ENCODE measurements at regions not wholly inside any gene's neighbourhood (a gene's known extent, or its start where the extent isn't known, plus 50 kb on each side); places are given as distances from the start of the nearest gene placed in this dataset.
"Not testable (repeated sequence)": the region's sequence is repeated elsewhere in the genome, so short reads cannot be mapped to it uniquely, and the experiment has no call there.

- Mint-ChIP-seq H3K27ac (no peak overlapping the region), H3K4me1 (no peaks in the 10 kb centered on the region), H3K36me3 (no peaks in the 10 kb centered on the region), H3K4me3 (no peak overlapping the region), H3K27me3 (no peaks in the 10 kb centered on the region), H3K9me3 (peaks cover 0 to 6% (median 3%) of the 10 kb centered on the region in 3 donors)
Observed at GRCh38 chr11:121863126-121863525, 252.9 kb downstream of the BLID start.

- not testable (repeated sequence) for H3K27ac Mint-ChIP-seq, H3K27me3 Mint-ChIP-seq
Observed at GRCh38 chr11:121855138-121855537, 260.9 kb downstream of the BLID start.

DNA sequence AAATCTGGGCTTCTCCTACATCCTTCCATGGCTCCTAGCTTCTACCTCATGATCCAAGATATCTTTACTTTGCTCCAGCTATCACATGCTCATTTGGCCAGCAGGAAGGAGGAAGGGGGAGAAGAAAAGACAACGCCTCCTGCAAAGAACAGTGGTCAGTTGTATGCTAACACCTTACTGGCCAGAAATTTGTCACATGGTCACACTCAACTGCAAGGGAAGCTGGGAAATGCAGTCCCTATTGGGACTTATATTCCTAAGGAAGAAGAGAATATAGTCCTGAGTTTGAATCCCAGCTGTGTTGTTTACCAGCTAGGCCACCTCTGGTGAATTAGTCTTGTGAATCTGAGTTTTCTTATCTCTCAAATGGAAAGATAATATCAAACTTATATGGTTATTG, 272.0 kb downstream of the BLID start:
- no peaks in the 10 kb centered on the region for H3K36me3 Mint-ChIP-seq
- H3K4me1 Mint-ChIP-seq: no peaks in the 10 kb centered on the region
- H3K4me3 Mint-ChIP-seq: no peak overlapping the region
- peaks cover 1 to 8% (median 2%) of the 10 kb centered on the region in 3 donors for H3K9me3 Mint-ChIP-seq
- no peak overlapping the region for H3K27ac Mint-ChIP-seq
- peaks cover 2% of the 10 kb centered on the region for H3K27me3 Mint-ChIP-seq

More at GRCh38 chr11:121855138-121855537, 260.9 kb downstream of the BLID start:
- H3K36me3 Mint-ChIP-seq, H3K9me3 Mint-ChIP-seq, H3K4me3 Mint-ChIP-seq, H3K4me1 Mint-ChIP-seq: not testable (repeated sequence)

GRCh38 chr11:121842192-121842585, 273.8 kb downstream of the BLID start:
- H3K27ac Mint-ChIP-seq: no peak overlapping the region
- H3K27me3 Mint-ChIP-seq: peaks cover 2% of the 10 kb centered on the region
- H3K36me3 Mint-ChIP-seq: no peaks in the 10 kb centered on the region
- no peaks in the 10 kb centered on the region for H3K4me1 Mint-ChIP-seq
- H3K4me3 Mint-ChIP-seq: no peak overlapping the region
- peaks cover 0 to 8% (median 1%) of the 10 kb centered on the region in 3 donors for H3K9me3 Mint-ChIP-seq

DNA sequence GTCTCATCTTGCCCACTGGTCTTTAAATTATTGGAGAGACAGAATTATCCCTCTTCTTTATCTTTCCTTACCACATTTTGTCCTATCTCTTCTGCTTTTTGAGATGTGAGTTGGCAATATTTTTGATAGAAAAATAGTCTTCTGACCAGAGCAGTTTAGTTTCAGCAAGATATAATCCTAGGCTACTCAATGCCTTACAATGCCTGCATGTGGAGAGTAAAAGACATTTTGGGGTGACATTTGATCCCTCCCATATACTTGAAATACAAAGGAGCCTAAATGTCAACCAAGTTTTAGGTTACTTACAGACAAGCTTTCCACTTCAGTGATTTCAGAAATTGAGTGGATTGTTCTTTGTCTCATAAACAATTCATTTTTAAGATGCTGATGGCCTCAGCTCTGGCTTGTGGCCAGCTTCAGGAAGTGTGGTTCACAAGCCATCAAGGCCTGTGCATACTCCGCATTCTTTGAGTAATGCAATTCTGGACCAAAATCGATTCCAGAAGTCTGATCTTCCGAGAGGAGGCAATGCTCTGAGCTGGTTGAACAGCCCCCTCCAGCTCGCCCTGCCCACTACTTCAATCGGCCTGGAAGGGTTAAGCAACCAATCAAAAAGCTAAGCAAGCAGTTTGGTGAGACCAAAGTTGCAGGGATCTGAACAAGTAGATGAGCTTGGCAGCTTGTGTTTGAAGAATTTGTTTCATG, 274.4 kb downstream of the BLID start:
- Mint-ChIP-seq H3K36me3 (no peaks in the 10 kb centered on the region), H3K27me3 (peaks cover 2% of the 10 kb centered on the region), H3K4me1 (no peaks in the 10 kb centered on the region), H3K9me3 (peaks cover 0 to 7% (median 1%) of the 10 kb centered on the region in 3 donors), H3K27ac (peak overlapping the region in 2 of 3 donors; percentile 5 to 42), H3K4me3 (no peak overlapping the region)

DNA sequence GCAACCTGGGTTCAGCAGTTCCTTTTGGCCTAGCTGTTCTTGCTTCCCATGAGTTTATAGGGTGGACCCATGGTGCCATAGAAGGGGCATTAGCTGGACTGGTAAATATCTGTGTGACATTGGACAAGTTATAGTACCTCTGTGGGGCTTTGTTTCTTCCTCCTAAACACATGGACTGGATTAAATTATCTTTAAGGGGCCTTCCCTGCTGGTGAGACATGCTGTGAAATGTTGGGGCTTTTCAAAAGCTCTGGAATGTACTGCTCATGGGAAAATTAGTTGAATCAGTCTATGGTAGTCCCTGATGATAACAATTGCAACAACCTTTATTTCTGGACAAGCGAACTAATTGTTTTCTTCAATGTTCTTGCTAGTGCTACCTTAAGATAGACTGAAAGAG, 276.2 kb downstream of the BLID start:
- no peaks in the 10 kb centered on the region for H3K36me3 Mint-ChIP-seq
- H3K4me1 Mint-ChIP-seq: no peaks in the 10 kb centered on the region
- H3K27ac Mint-ChIP-seq: no peak overlapping the region
- peaks cover 2% of the 10 kb centered on the region for H3K27me3 Mint-ChIP-seq
- H3K9me3 Mint-ChIP-seq: peaks cover under 1 to 12% (median 3%) of the 10 kb centered on the region in 3 donors
- no peak overlapping the region for H3K4me3 Mint-ChIP-seq

- H3K27ac Mint-ChIP-seq: no peak overlapping the region
- no peaks in the 10 kb centered on the region for H3K36me3 Mint-ChIP-seq
- no peaks in the 10 kb centered on the region for H3K4me1 Mint-ChIP-seq
- peaks cover 2% of the 10 kb centered on the region for H3K27me3 Mint-ChIP-seq
- no peak overlapping the region for H3K4me3 Mint-ChIP-seq
- H3K9me3 Mint-ChIP-seq: peaks cover 6 to 13% (median 13%) of the 10 kb centered on the region in 3 donors
Observed at GRCh38 chr11:121838571-121838970, 277.4 kb downstream of the BLID start.

- no peaks in the 10 kb centered on the region for H3K36me3 Mint-ChIP-seq
- H3K9me3 Mint-ChIP-seq: peaks cover 10 to 31% (median 17%) of the 10 kb centered on the region in 3 donors
- no peak overlapping the region for H3K27ac Mint-ChIP-seq
- H3K4me1 Mint-ChIP-seq: no peaks in the 10 kb centered on the region
- H3K27me3 Mint-ChIP-seq: peaks cover 2% of the 10 kb centered on the region
- H3K4me3 Mint-ChIP-seq: no peak overlapping the region
Observed at GRCh38 chr11:121833970-121834369, 282.0 kb downstream of the BLID start.

DNA sequence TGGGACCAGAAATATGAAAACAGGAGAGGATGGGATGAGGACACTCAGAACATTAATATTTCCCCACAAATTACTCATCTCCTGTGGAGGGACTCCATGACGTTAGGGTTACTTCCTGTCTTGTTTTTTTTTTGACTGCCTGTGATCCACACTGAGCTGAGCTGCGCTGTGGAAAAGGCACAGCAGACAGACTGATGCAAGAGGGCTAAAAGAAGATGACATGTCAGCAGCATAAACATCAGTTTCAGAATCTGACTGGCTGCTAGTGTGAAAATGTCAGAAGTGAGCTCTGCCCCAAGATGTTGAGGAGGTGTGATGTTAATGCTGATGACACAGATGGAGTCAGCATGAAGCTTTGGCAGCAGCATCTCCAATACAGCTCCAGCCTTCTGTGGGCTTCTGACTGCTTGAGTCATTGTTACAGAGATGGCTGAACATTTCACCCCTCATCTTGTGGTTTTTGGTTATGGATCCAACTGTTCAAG, 286.8 kb downstream of the BLID start:
- Mint-ChIP-seq H3K9me3 (peaks cover 7 to 25% (median 10%) of the 10 kb centered on the region in 3 donors), H3K36me3 (no peaks in the 10 kb centered on the region), H3K27ac (no peak overlapping the region), H3K27me3 (peaks cover 3% of the 10 kb centered on the region), H3K4me3 (no peak overlapping the region), H3K4me1 (no peaks in the 10 kb centered on the region)

DNA sequence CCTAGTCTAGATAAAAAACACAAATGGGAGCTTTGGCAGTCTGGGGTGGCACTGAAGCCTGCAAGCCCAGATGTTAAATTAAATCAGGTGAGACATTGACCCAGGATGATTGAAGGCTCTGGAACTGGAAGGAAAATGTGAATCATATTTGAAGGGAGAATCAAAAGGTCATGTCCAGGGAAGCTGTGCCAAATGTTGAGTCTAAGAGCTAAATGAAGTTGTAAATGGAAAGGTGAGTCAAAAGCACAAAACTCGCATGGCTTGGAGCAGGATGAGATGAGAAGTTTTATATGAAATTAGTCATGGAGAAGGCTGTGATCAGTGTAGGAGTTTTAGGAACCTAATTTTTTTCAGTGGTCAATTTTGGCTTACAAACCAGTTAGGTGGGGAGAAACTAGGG, 301.1 kb downstream of the BLID start:
- Mint-ChIP-seq H3K4me3 (no peak overlapping the region), H3K9me3 (peaks cover 3 to 31% (median 10%) of the 10 kb centered on the region in 3 donors), H3K27ac (no peak overlapping the region), H3K27me3 (no peaks in the 10 kb centered on the region), H3K4me1 (peaks cover 0 to 2% (median 1%) of the 10 kb centered on the region in 3 donors), H3K36me3 (no peaks in the 10 kb centered on the region)

DNA sequence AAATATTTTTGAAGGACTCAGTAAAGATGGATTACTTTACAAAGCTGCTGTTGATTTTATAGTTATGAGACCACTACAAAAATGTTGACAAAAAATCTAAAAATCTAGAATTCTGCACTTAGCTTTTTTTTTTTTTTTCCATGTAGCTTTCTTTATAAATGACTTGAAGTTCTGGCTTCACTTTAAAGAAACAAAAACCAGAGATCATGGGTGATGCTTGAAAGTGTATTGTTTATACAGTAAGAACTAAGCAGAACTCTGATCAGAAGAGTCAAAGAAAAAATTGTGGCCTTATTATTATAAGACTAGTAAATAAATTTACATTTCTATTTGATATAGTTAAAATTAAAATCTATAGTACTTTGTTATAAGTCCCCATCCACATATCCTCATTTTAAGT, 301.7 kb downstream of the BLID start:
- peaks cover 3 to 31% (median 10%) of the 10 kb centered on the region in 3 donors for H3K9me3 Mint-ChIP-seq
- H3K36me3 Mint-ChIP-seq: no peaks in the 10 kb centered on the region
- H3K27me3 Mint-ChIP-seq: no peaks in the 10 kb centered on the region
- H3K27ac Mint-ChIP-seq: no peak overlapping the region
- H3K4me3 Mint-ChIP-seq: no peak overlapping the region
- peaks cover 0 to 2% (median 1%) of the 10 kb centered on the region in 3 donors for H3K4me1 Mint-ChIP-seq

GRCh38 chr11:121810291-121810690, 305.7 kb downstream of the BLID start:
- H3K4me1 Mint-ChIP-seq: peaks cover 0 to 2% (median 1%) of the 10 kb centered on the region in 3 donors
- no peaks in the 10 kb centered on the region for H3K27me3 Mint-ChIP-seq
- no peaks in the 10 kb centered on the region for H3K36me3 Mint-ChIP-seq
- no peak overlapping the region for H3K27ac Mint-ChIP-seq
- no peak overlapping the region for H3K4me3 Mint-ChIP-seq
- H3K9me3 Mint-ChIP-seq: peaks cover 3 to 23% (median 10%) of the 10 kb centered on the region in 3 donors

GRCh38 chr11:121808096-121808495, 307.9 kb downstream of the BLID start:
- H3K4me3 Mint-ChIP-seq: no peak overlapping the region
- no peak overlapping the region for H3K27ac Mint-ChIP-seq
- no peaks in the 10 kb centered on the region for H3K27me3 Mint-ChIP-seq
- H3K36me3 Mint-ChIP-seq: no peaks in the 10 kb centered on the region
- peaks cover 0 to 2% (median 1%) of the 10 kb centered on the region in 3 donors for H3K4me1 Mint-ChIP-seq
- peaks cover 2 to 19% (median 10%) of the 10 kb centered on the region in 3 donors for H3K9me3 Mint-ChIP-seq

GRCh38 chr11:121807051-121807450, 309.0 kb downstream of the BLID start:
- Mint-ChIP-seq H3K4me1 (peaks cover 0 to 2% (median 1%) of the 10 kb centered on the region in 3 donors), H3K27ac (peak overlapping the region in 1 of 3 donors; percentile 25), H3K9me3 (peaks cover 0 to 11% (median 2%) of the 10 kb centered on the region in 3 donors), H3K4me3 (no peak overlapping the region), H3K27me3 (no peaks in the 10 kb centered on the region), H3K36me3 (no peaks in the 10 kb centered on the region)

DNA sequence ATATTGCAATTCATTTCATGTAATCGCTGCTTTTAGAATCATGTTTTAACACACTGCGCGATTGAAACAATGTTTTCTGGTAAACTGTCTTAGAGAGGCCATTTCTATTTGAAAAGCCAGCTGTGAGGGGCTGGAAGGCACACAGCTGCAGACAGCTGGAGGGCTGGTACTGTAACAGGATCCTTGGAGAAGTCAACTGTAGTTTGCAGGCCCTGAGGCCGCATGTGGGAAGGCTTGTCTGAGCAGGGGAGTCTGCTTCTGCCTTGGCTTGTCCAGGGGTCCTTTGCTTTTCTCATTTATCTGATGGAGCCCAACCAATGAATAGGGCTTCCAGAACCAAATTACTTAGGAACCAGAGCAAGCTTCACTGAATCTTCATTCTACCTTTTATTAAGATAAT, 313.5 kb downstream of the BLID start:
- Mint-ChIP-seq H3K9me3 (peaks cover 0 to 8% (median 6%) of the 10 kb centered on the region in 3 donors), H3K36me3 (peaks cover 2% of the 10 kb centered on the region), H3K27me3 (no peaks in the 10 kb centered on the region), H3K4me1 (no peaks in the 10 kb centered on the region), H3K27ac (no peak overlapping the region), H3K4me3 (no peak overlapping the region)

DNA sequence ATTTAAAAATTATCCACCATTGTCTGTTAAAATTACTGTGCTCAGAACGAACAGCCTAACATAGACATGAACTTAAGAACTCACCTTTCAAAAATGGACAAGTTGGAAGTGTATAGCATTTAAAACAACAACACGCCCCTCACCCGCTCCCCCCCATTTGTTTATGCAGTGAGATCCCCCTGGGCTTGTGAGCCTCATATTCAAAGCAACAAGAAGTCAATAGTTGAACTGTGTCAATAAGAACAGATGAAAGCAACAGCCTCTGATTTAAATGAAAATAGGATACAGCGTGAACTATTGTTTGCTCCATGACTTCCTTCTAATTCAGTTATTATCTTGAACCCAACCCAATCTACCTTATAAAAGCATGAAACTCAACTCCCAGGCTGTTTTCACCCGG, 314.2 kb downstream of the BLID start:
- no peak overlapping the region for H3K4me3 Mint-ChIP-seq
- H3K27me3 Mint-ChIP-seq: no peaks in the 10 kb centered on the region
- peaks cover 0 to 8% (median 6%) of the 10 kb centered on the region in 3 donors for H3K9me3 Mint-ChIP-seq
- no peak overlapping the region for H3K27ac Mint-ChIP-seq
- peaks cover 2% of the 10 kb centered on the region for H3K36me3 Mint-ChIP-seq
- H3K4me1 Mint-ChIP-seq: no peaks in the 10 kb centered on the region
